ENCODE measurements at regions not wholly inside any gene's neighbourhood (a gene's known extent, or its start where the extent isn't known, plus 50 kb on each side); places are given as distances from the start of the nearest gene placed in this dataset.

DNA sequence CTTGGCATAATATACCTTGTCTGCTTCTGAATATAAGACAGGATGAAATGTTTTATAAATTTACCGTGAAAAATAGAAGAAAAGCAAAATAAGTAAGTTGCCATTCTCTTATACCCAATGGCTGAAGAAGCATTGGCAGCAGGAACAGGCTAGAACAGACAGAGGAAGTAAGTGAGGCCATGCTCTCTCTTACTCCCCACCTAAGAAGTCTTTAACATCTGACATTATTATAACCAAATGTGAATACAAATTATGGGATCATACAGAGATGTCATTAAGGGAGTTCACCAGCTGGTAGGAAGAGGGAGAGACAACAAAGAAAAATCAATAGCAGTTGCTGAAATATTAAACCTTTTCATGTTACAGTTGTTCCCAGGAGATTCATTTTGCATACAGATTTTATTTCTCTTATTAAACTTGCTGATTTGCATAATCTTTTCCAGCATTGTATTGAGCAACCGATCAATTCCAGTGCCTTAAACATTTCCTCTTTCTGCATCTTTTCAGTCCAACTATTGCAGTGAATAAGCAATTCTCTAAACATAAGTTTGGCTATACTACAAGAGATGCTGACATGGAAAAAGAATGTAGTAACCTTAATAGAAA, 270.6 kb downstream of the SLC6A15 start:
- H3K27ac Mint-ChIP-seq (ENCODE audit: unreplicated experiment), result no peak overlapping the region

DNA sequence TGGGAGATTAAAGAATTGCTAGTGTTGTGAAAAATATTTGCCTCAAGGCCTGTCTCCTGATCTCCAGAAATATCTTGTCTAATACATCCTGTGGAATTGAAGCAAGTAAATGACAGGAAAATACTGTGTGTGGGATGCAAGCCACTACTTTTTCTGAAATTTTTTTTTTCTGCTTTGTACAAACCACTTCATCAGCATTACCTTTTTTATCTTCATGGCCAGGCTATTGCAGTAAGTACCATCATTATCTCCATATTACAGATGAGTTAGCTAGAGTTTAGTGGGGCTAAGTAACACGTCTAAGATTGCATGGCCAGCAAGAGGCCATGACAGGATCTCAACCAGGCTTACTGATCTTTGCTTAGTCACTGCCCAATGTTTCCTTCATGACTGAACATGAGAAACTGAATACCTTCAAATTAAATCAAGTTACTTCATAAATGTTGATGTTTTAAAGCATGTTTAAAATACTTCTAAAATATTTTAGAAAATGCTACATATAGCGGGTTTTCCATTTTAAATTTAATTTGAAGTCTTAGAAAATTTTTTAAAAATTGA, 273.7 kb downstream of the SLC6A15 start:
- no peaks in the 10 kb centered on the region for H3K9me3 Mint-ChIP-seq (ENCODE audit: unreplicated experiment)
- Histone ChIP-seq H2AFZ (ENCODE audit: low read depth, low read length) (no peak overlapping the region), H3K27ac (ENCODE audit: low read depth, low read length) (peak overlapping the region; percentile 53), H3K9ac (ENCODE audit: low read length) (no peak overlapping the region), H3K9me3 (ENCODE audit: insufficient read depth, low read depth, low read length) (no peaks in the 10 kb centered on the region), H3K4me2 (ENCODE audit: low read length) (no peak overlapping the region), H3K4me3 (ENCODE audit: insufficient read depth, low read depth, low read length) (no peak overlapping the region), H3K36me3 (ENCODE audit: insufficient read depth, low read length) (no peaks in the 10 kb centered on the region), H3K27me3 (ENCODE audit: insufficient read depth, low read length) (no peaks in the 10 kb centered on the region), H3K4me1 (ENCODE audit: insufficient read depth, low read length) (peaks cover 12% of the 10 kb centered on the region), H4K20me1 (ENCODE audit: insufficient read depth, low read length) (no peaks in the 10 kb centered on the region), H3K79me2 (ENCODE audit: insufficient read depth, low read length) (no peaks in the 10 kb centered on the region)
- peak overlapping the region; percentile 93 for H3K27ac Mint-ChIP-seq (ENCODE audit: unreplicated experiment)
- FAIRE-seq, result peak; percentile 73
- no peaks in the 10 kb centered on the region for H3K36me3 Mint-ChIP-seq (ENCODE audit: low read depth, unreplicated experiment)
- no peak for TF ChIP-seq EZH2 (IDR thresholded peaks at IDR 0.05; ENCODE audit: insufficient read depth, low read length)
- TF ChIP-seq, protein P1, sequence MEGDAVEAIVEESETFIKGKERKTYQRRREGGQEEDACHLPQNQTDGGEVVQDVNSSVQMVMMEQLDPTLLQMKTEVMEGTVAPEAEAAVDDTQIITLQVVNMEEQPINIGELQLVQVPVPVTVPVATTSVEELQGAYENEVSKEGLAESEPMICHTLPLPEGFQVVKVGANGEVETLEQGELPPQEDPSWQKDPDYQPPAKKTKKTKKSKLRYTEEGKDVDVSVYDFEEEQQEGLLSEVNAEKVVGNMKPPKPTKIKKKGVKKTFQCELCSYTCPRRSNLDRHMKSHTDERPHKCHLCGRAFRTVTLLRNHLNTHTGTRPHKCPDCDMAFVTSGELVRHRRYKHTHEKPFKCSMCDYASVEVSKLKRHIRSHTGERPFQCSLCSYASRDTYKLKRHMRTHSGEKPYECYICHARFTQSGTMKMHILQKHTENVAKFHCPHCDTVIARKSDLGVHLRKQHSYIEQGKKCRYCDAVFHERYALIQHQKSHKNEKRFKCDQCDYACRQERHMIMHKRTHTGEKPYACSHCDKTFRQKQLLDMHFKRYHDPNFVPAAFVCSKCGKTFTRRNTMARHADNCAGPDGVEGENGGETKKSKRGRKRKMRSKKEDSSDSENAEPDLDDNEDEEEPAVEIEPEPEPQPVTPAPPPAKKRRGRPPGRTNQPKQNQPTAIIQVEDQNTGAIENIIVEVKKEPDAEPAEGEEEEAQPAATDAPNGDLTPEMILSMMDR (IDR thresholded peaks at IDR 0.05; ENCODE audit: insufficient read depth, low read depth, low read length), result no peak
- DNase-seq (ENCODE audit: low read depth), result peak; percentile 9
- H3K4me1 Mint-ChIP-seq (ENCODE audit: low read depth, unreplicated experiment), result peaks cover 25% of the 10 kb centered on the region
- H3K27me3 Mint-ChIP-seq (ENCODE audit: low read depth, unreplicated experiment), result no peaks in the 10 kb centered on the region
- no peak overlapping the region for H3K4me3 Mint-ChIP-seq (ENCODE audit: unreplicated experiment)

More for the DNA sequence above, 270.6 kb downstream of the SLC6A15 start:
- H3K27me3 Mint-ChIP-seq (ENCODE audit: low read depth, unreplicated experiment), result no peaks in the 10 kb centered on the region
- TF ChIP-seq, protein P1 (IDR thresholded peaks at IDR 0.05; ENCODE audit: insufficient read depth, low read depth, low read length), result no peak
- TF ChIP-seq EZH2 (IDR thresholded peaks at IDR 0.05; ENCODE audit: insufficient read depth, low read length), result no peak
- FAIRE-seq (peak; percentile 68), DNase-seq (ENCODE audit: low read depth) (no peak)
- H3K36me3 ChIP-seq (ENCODE audit: insufficient read depth, low read length), result no peaks in the 10 kb centered on the region
- no peaks in the 10 kb centered on the region for H3K9me3 Mint-ChIP-seq (ENCODE audit: unreplicated experiment)
- no peak overlapping the region for H3K4me3 ChIP-seq (ENCODE audit: insufficient read depth, low read depth, low read length)
- no peak overlapping the region for H3K9ac ChIP-seq (ENCODE audit: low read length)
- H3K9me3 ChIP-seq (ENCODE audit: insufficient read depth, low read depth, low read length), result no peaks in the 10 kb centered on the region
- no peak overlapping the region for H3K4me2 ChIP-seq (ENCODE audit: low read length)
- no peak overlapping the region for H2AFZ ChIP-seq (ENCODE audit: low read depth, low read length)
- peaks cover 12% of the 10 kb centered on the region for H3K4me1 ChIP-seq (ENCODE audit: insufficient read depth, low read length)
- H4K20me1 ChIP-seq (ENCODE audit: insufficient read depth, low read length), result no peaks in the 10 kb centered on the region
- H3K27me3 ChIP-seq (ENCODE audit: insufficient read depth, low read length), result no peaks in the 10 kb centered on the region
- H3K4me3 Mint-ChIP-seq (ENCODE audit: unreplicated experiment), result no peak overlapping the region
- H3K36me3 Mint-ChIP-seq (ENCODE audit: low read depth, unreplicated experiment), result no peaks in the 10 kb centered on the region
- H3K27ac ChIP-seq (ENCODE audit: low read depth, low read length), result no peak overlapping the region
- no peaks in the 10 kb centered on the region for H3K79me2 ChIP-seq (ENCODE audit: insufficient read depth, low read length)
- peaks cover 18% of the 10 kb centered on the region for H3K4me1 Mint-ChIP-seq (ENCODE audit: low read depth, unreplicated experiment)

DNA sequence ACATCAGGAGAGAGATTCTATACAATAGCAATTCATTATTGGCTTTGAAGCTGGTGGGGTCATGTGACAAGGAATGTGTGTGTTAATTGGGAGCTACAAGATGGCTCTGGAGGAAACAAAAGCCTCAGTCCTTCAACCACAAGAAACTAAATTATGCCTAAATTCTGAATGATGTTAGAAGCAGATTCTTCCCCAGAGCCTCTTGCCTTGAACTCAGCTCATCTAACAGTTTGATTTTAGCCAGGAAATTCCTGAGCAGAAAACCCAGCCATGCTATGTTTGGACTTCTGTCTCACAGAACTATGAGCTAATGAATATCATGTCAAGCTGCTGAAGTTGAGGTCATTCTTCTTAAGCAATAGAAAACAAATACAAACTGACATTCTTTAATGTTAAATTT, 274.7 kb downstream of the SLC6A15 start:
- H3K4me1 Mint-ChIP-seq (ENCODE audit: low read depth, unreplicated experiment), result peaks cover 25% of the 10 kb centered on the region
- peak overlapping the region; percentile 28 for H3K4me2 ChIP-seq (ENCODE audit: low read length)
- H3K27ac ChIP-seq (ENCODE audit: low read depth, low read length), result peak overlapping the region; percentile 53
- DNase-seq (ENCODE audit: low read depth), result peak; percentile 57
- no peaks in the 10 kb centered on the region for H4K20me1 ChIP-seq (ENCODE audit: insufficient read depth, low read length)
- H3K9ac ChIP-seq (ENCODE audit: low read length), result no peak overlapping the region
- H3K4me1 ChIP-seq (ENCODE audit: insufficient read depth, low read length), result peaks cover 12% of the 10 kb centered on the region
- no peaks in the 10 kb centered on the region for H3K36me3 ChIP-seq (ENCODE audit: insufficient read depth, low read length)
- no peaks in the 10 kb centered on the region for H3K36me3 Mint-ChIP-seq (ENCODE audit: low read depth, unreplicated experiment)
- H2AFZ ChIP-seq (ENCODE audit: low read depth, low read length), result peak overlapping the region; percentile 1
- H3K79me2 ChIP-seq (ENCODE audit: insufficient read depth, low read length), result no peaks in the 10 kb centered on the region
- H3K27me3 Mint-ChIP-seq (ENCODE audit: low read depth, unreplicated experiment), result no peaks in the 10 kb centered on the region
- no peak overlapping the region for H3K4me3 Mint-ChIP-seq (ENCODE audit: unreplicated experiment)
- H3K27me3 ChIP-seq (ENCODE audit: insufficient read depth, low read length), result no peaks in the 10 kb centered on the region
- no peaks in the 10 kb centered on the region for H3K9me3 Mint-ChIP-seq (ENCODE audit: unreplicated experiment)
- no peak overlapping the region for H3K4me3 ChIP-seq (ENCODE audit: insufficient read depth, low read depth, low read length)
- no peaks in the 10 kb centered on the region for H3K9me3 ChIP-seq (ENCODE audit: insufficient read depth, low read depth, low read length)
- H3K27ac Mint-ChIP-seq (ENCODE audit: unreplicated experiment), result peak overlapping the region; percentile 93
- TF ChIP-seq EZH2 (IDR thresholded peaks at IDR 0.05; ENCODE audit: insufficient read depth, low read length), result no peak
- TF ChIP-seq, protein P1 (IDR thresholded peaks at IDR 0.05; ENCODE audit: insufficient read depth, low read depth, low read length), result no peak
- FAIRE-seq, result no peak

Data from astrocyte (in vitro differentiated cells and primary cell).